ENCODE measurements at regions not wholly inside any gene's neighbourhood (a gene's known extent, or its start where the extent isn't known, plus 50 kb on each side); places are given as distances from the start of the nearest gene placed in this dataset.

DNA sequence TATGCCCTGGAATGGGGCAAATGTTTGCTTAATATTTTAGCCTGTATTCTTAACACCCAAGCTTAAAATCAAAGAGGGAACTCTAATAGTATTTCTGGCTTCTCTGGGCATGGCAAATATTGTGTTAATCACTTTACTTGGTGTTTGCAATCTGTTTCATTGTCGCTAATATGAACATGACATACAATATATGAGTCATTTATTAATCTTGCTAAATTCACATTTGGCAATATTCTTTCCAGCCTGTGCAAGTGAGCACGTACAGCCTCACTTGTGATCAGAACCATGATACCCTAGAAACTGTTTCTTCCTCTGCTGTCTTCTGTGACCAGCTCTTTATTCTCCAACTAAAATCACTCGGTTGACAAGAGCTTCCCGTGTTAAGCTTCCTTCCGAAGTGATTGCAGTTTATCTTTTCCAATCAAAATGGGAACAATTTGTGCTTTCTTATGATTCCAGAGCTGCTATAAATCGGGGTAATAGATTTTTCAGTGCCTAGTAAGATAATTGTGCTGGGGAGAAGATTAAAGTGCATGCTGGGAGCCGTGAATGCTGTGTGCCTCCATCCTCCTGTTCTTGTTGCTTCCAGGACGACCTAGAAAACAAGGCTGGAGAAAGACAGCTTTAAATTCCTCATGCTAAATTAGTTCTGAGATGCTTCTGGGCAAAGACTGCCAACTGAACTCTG lies 153.0 kb upstream of the TMTC4 start:
- H3K9ac ChIP-seq (replicated peaks in 1 of 4; ENCODE audit: extremely low read depth in 1 of 4, low read depth in 3 of 4, low read length in 3 of 4) = no peak overlapping the region
- no peak overlapping the region for H3K4ac ChIP-seq (replicated peaks; ENCODE audit: insufficient read length, low read depth, low read length)
- no peak overlapping the region for H3K56ac ChIP-seq (replicated peaks; ENCODE audit: insufficient read length, low read depth, low read length)
- ChIA-PET CTCF (ENCODE audit: partially characterized antibody) (interaction anchor here (0.6 to 8.2 kb wide), 24 partner anchors 8 to 959 kb away, joined by 3 to 51 read pairs (median 4); no protein-coding TSS in a partner anchor), POLR2A (ENCODE audit: partially characterized antibody) (no interaction called here)
- H2BK120ac ChIP-seq (replicated peaks; ENCODE audit: low read depth, low read length) = no peak overlapping the region
- no peaks in the 10 kb centered on the region for H3K79me2 ChIP-seq (ENCODE audit: control insufficient read depth in 1 of 2, insufficient read depth in 2 of 2, low read length in 2 of 2)
- H2BK5ac ChIP-seq (ENCODE audit: low read depth, low read length) = no peak overlapping the region
- no peak overlapping the region for H2BK20ac ChIP-seq (ENCODE audit: low read length)
- H3K27me3 ChIP-seq (replicated peaks in 1 of 4; ENCODE audit: control insufficient read depth in 3 of 4, extremely low read depth in 1 of 4, insufficient read depth in 3 of 4, low read length in 3 of 4) = no peaks in the 10 kb centered on the region
- H3K79me1 ChIP-seq (ENCODE audit: low read depth, low read length) = no peaks in the 10 kb centered on the region
- WGBS, 2 experiments (ENCODE audit: extremely low coverage in 1 of 2, insufficient coverage in 1 of 2, insufficient read length in 1 of 2, insufficient replicate concordance in 2 of 2, low coverage in 1 of 2, low lambda C conversion rate in 2 of 2, missing lambda C conversion rate in 1 of 2) = 83% methylated on average over 8 of the region's 8 CpGs; no CpG with 5 or more reads in 1 of the 2 experiments
- no peak overlapping the region for H2BK12ac ChIP-seq (ENCODE audit: low read depth, low read length)
- H3K14ac ChIP-seq (ENCODE audit: insufficient read length) = no peak overlapping the region
- no peak overlapping the region for H4K8ac ChIP-seq (ENCODE audit: extremely low read depth, insufficient read depth, low read length)
- peak; percentile 36 for FAIRE-seq
- no peak overlapping the region for H3K23ac ChIP-seq (ENCODE audit: insufficient read length)
- H3K9me3 ChIP-seq (ENCODE audit: insufficient read depth in 2 of 2, low read depth in 1 of 2, low read length in 1 of 2) = no peaks in the 10 kb centered on the region
- H3K18ac ChIP-seq (ENCODE audit: extremely low read depth, low read length) = no peak overlapping the region
- H3K23me2 ChIP-seq (ENCODE audit: low read depth, low read length) = no peaks in the 10 kb centered on the region
- H3K36me3 ChIP-seq (ENCODE audit: control insufficient read depth in 2 of 4, insufficient read depth in 4 of 4, low read length in 3 of 4) = no peaks in the 10 kb centered on the region
- no peak overlapping the region for H2AK5ac ChIP-seq (ENCODE audit: low read depth, low read length)
- no peak overlapping the region for H2BK15ac ChIP-seq (ENCODE audit: low read length)
- H2AFZ ChIP-seq (ENCODE audit: low read length) = no peak overlapping the region
- DNase-seq (ENCODE audit: low read depth in 1 of 2, low spot score in 2 of 2) = no peak
- no peak overlapping the region for H3K27ac ChIP-seq (ENCODE audit: low read depth, low read length)
- no peak overlapping the region for H4K91ac ChIP-seq (replicated peaks; ENCODE audit: insufficient read length, low read length)
- H3K4me2 ChIP-seq (ENCODE audit: insufficient read depth in 1 of 2, low read depth in 2 of 2, low read length in 2 of 2) = no peak overlapping the region
- no peak overlapping the region for H4K5ac ChIP-seq (ENCODE audit: insufficient read length, low read depth, low read length)
- peaks cover 0 to 5% (median 0%) of the 10 kb centered on the region in 4 experiments; a peak in 1 of 7 replicates for H3K4me1 ChIP-seq (replicated peaks in 1 of 4; ENCODE audit: control insufficient read depth in 3 of 4, insufficient read depth in 4 of 4, low read length in 3 of 4)
- no peaks in the 10 kb centered on the region for H4K20me1 ChIP-seq (replicated peaks in 1 of 2; ENCODE audit: control insufficient read depth in 1 of 2, insufficient read depth in 2 of 2, low read length in 2 of 2)
- H3K4me3 ChIP-seq (ENCODE audit: extremely low read depth in 1 of 4, insufficient read depth in 2 of 4, low read depth in 3 of 4, low read length in 4 of 4) = no peak overlapping the region
- TF ChIP-seq ATF3 (IDR thresholded peaks at IDR 0.05; ENCODE audit: insufficient read depth, low read depth, low read length) (no peak), KDM4A (IDR thresholded peaks at IDR 0.05; ENCODE audit: low read depth, low read length, severe bottlenecking) (no peak), ASH2L (IDR thresholded peaks at IDR 0.05; ENCODE audit: low read length) (no peak), KDM1A (IDR thresholded peaks at IDR 0.05; ENCODE audit: borderline replicate concordance, low read length) (no peak), BCL11A (IDR thresholded peaks at IDR 0.05; ENCODE audit: low read depth in 2 of 2, low read length in 2 of 2) (no peak), BRCA1 (IDR thresholded peaks at IDR 0.05; ENCODE audit: low read depth, low read length) (no peak), RAD21 (IDR thresholded peaks at IDR 0.05 in 1 of 2, conservative IDR thresholded peaks at IDR 0.05 in 1 of 2; ENCODE audit: low read depth in 2 of 2, low read length in 2 of 2) (no peak), CTBP2 (IDR thresholded peaks at IDR 0.05; ENCODE audit: borderline replicate concordance, insufficient read depth, insufficient read length, low read length) (no peak), NANOG (IDR thresholded peaks at IDR 0.05; ENCODE audit: insufficient read depth, low read depth, low read length, poor library complexity, severe bottlenecking) (no peak), RXRA (IDR thresholded peaks at IDR 0.05; ENCODE audit: insufficient read depth, low read depth, low read length) (no peak), EGR1 (IDR thresholded peaks at IDR 0.05; ENCODE audit: borderline replicate concordance, low read depth, low read length) (no peak)
